Gastroesophageal sphincter (tissue), 4 donors: ENCODE measurements at regions not wholly inside any gene's neighbourhood (a gene's known extent, or its start where the extent isn't known, plus 50 kb on each side); places are given as distances from the start of the nearest gene placed in this dataset.

ENCODE experiments used
- ATAC-seq: fragments of 150-250 bp; one replicate; pipeline ENCODE4 v1.9.1; 2016; ENCODE audit warnings: mild to moderate bottlenecking, moderate library complexity
- H3K27ac ChIP-seq, 4 donors: fragments of 200-600 bp; sonication (generic) in 3 of 4; 1 replicate in 3 of 4; 2 replicates in 1 of 4; pipeline ENCODE4 v1.5.1; 2016 to 2019
- H3K27me3 ChIP-seq: fragments of 200-600 bp; sonication (generic); one replicate; pipeline ENCODE4 v1.5.1; 2019
- H3K36me3 ChIP-seq, 2 donors: fragments of 200-600 bp; sonication (generic); one replicate each; pipeline ENCODE4 v1.5.1; 2019; ENCODE audit warnings: control low read depth in 1 of 2
- H3K4me1 ChIP-seq, 3 donors: fragments of 200-600 bp; sonication (generic); 1 replicate in 2 of 3; 2 replicates in 1 of 3; pipeline ENCODE4 v1.5.1; 2016 to 2019; ENCODE audit warnings: control low read depth in 2 of 3
- H3K4me3 ChIP-seq, 2 donors: fragments of 200-600 bp; sonication (generic); one replicate each; pipeline ENCODE4 v1.5.1; 2019; ENCODE audit warnings: mild to moderate bottlenecking in 1 of 2, moderate library complexity in 1 of 2
- H3K9me3 ChIP-seq, 3 donors: fragments of 200-600 bp; sonication (generic); one replicate each; pipeline ENCODE4 v1.5.1; 2017 to 2019; ENCODE audit warnings: control low read depth in 2 of 3
- EP300 ChIP-seq: sonication (generic); formaldehyde crosslinking; IDR thresholded peaks from one replicate; pipeline ENCODE4 v1.6.1; 2017; ENCODE audit warnings: antibody characterized with exemption, mild to moderate bottlenecking
- POLR2A ChIP-seq, 2 donors: fragments of 450-650 bp; IDR thresholded peaks; one replicate each; pipeline ENCODE4 v1.6.1; 2017; ENCODE audit warnings: antibody characterized with exemption in 2 of 2, mild to moderate bottlenecking in 2 of 2, moderate library complexity in 1 of 2
- POLR2AphosphoS5 ChIP-seq: sonication (generic); formaldehyde crosslinking; IDR thresholded peaks from one replicate; pipeline ENCODE4 v1.6.1; 2017; ENCODE audit warnings: antibody characterized with exemption
- WGBS, 2 donors: methylation state at CpG; one replicate each; pipeline ENCODE4 v1.1.5; 2018; ENCODE audit warnings: low coverage in 1 of 2; 5-methylcytosine and 5-hydroxymethylcytosine counted together
- TF ChIP-seq, protein P1 (sequence below), 4 experiments: fragments of 200-600 bp in 2 of 4; fragments of 450-650 bp in 2 of 4; sonication (generic) in 1 of 4; IDR thresholded peaks; one replicate each; pipeline ENCODE4 v1.5.1; 2017 to 2019; ENCODE audit warnings: antibody characterized with exemption in 4 of 4, mild to moderate bottlenecking in 2 of 4, moderate library complexity in 2 of 4

DNA sequence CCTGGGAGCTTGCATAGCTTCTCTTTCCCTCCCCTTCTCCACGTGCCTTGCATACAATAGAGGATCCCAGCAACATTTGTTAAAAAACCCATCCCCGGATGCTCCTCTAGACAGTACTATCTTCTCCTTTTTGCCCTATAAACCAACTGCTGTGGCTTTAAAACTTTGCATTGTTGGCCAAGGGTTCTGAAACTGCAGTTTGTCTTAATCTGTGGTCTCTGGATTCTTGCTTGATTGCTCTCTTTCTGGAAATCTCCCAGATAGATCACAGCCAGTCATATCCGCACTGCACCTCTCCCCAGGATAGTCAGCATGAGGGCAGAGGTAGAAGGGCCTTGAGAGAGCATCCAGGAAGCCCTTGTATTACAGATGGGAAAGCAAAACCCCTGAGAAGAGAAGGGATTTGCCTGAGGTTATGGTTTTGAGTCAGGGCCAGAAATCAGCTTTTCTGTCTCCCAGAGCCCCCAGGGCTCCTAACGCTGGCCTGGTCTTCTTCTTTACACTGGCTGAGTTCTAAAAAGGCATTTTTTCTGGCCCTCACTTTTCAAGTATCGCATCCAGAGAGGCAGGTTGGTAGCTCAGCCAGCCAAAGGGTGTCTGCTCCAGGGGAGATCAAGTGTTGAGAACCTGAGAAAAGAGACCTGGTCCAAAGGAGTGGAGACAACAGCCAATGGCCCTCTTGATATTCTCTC is 70.6 kb downstream of the ADM start:
- no peak for TF ChIP-seq POLR2AphosphoS5
- TF ChIP-seq, protein P1, sequence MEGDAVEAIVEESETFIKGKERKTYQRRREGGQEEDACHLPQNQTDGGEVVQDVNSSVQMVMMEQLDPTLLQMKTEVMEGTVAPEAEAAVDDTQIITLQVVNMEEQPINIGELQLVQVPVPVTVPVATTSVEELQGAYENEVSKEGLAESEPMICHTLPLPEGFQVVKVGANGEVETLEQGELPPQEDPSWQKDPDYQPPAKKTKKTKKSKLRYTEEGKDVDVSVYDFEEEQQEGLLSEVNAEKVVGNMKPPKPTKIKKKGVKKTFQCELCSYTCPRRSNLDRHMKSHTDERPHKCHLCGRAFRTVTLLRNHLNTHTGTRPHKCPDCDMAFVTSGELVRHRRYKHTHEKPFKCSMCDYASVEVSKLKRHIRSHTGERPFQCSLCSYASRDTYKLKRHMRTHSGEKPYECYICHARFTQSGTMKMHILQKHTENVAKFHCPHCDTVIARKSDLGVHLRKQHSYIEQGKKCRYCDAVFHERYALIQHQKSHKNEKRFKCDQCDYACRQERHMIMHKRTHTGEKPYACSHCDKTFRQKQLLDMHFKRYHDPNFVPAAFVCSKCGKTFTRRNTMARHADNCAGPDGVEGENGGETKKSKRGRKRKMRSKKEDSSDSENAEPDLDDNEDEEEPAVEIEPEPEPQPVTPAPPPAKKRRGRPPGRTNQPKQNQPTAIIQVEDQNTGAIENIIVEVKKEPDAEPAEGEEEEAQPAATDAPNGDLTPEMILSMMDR (IDR thresholded peaks at IDR 0.05) = no peak
- no peak for TF ChIP-seq EP300
- no peak for TF ChIP-seq POLR2A (IDR thresholded peaks at IDR 0.05)
- Histone ChIP-seq H3K36me3 (no peaks in the 10 kb centered on the region), H3K4me1 (peaks cover 0 to 55% (median 14%) of the 10 kb centered on the region in 3 donors), H3K27ac (peak overlapping the region in 1 of 4 donors; percentile 9), H3K27me3 (no peaks in the 10 kb centered on the region), H3K4me3 (no peak overlapping the region), H3K9me3 (no peaks in the 10 kb centered on the region)
- ATAC-seq = no peak
- WGBS, 2 donors = 50 to 53% methylated on average over 1 to 3 of the region's 5 CpGs

DNA sequence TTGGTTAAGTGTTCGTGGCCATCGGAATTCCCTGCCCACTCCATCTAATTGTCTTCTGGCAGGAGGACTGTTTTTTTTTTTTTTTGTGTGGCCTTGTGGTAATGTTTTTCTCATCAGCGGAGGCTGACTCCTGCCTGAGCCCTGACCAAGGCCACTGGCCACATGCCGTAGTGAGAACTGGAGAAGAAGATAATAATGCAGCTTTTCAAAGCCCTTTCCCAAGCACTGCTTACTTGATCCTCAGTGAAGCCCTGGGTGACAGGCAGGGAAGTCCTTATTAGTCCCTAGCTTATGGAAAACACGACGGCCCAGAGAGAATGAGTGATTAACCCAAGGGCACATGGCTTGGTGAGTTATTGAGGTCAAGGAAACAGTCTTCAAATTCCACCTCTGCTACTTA is 71.2 kb downstream of the ADM start:
- H3K36me3 ChIP-seq = no peaks in the 10 kb centered on the region
- no peaks in the 10 kb centered on the region for H3K27me3 ChIP-seq
- no peaks in the 10 kb centered on the region for H3K9me3 ChIP-seq
- ATAC-seq = no peak
- 72 to 100% methylated on average over 1 to 6 of the region's 6 CpGs for WGBS, 2 donors
- TF ChIP-seq POLR2AphosphoS5 (no peak), EP300 (no peak), POLR2A (IDR thresholded peaks at IDR 0.05) (no peak)
- no peak overlapping the region for H3K4me3 ChIP-seq
- H3K27ac ChIP-seq = peak overlapping the region in 2 of 4 donors; percentile 1 to 4
- peaks cover 0 to 55% (median 14%) of the 10 kb centered on the region in 3 donors for H3K4me1 ChIP-seq

DNA sequence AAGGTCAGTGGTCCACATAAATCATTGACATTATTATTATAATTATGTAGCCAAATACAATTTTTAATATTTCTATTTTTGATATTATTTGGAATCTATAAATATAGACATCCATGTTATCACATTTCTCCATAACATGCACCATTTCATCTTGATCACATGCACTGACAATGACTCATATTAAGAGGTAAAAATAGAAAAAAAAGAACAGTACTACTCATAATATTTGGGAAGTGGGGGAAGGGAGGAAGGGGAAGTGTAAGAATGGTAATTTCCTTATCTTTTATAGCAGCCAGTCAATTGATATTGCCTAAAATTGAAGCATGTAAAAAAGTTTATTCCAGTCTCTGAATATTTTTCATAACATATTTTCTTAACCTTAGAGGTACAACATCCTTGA is 72.3 kb downstream of the ADM start:
- Histone ChIP-seq H3K27me3 (no peaks in the 10 kb centered on the region), H3K9me3 (no peaks in the 10 kb centered on the region), H3K4me3 (no peak overlapping the region), H3K27ac (no peak overlapping the region), H3K36me3 (no peaks in the 10 kb centered on the region), H3K4me1 (peaks cover 0 to 55% (median 14%) of the 10 kb centered on the region in 3 donors)
- TF ChIP-seq, protein P1 (IDR thresholded peaks at IDR 0.05) = no peak
- no peak for TF ChIP-seq EP300
- TF ChIP-seq POLR2AphosphoS5 = no peak
- ATAC-seq = no peak

GRCh38 chr11:10378362-10378761 is 73.5 kb downstream of the ADM start:
- 89% methylated on average over 4 of the region's 4 CpGs; no CpG with 5 or more reads in 1 of the 2 donors for WGBS, 2 donors
- ATAC-seq = no peak
- H3K36me3 ChIP-seq = no peaks in the 10 kb centered on the region

GRCh38 chr11:10379022-10379421 is 74.1 kb downstream of the ADM start:
- Histone ChIP-seq H3K27ac (peak overlapping the region in 3 of 4 donors; percentile 48 to 58 (median 52)), H3K9me3 (no peaks in the 10 kb centered on the region), H3K4me3 (no peak overlapping the region), H3K4me1 (peaks cover 0 to 47% (median 14%) of the 10 kb centered on the region in 3 donors), H3K36me3 (no peaks in the 10 kb centered on the region), H3K27me3 (no peaks in the 10 kb centered on the region)
- TF ChIP-seq POLR2A (IDR thresholded peaks at IDR 0.05) (no peak), EP300 (no peak), POLR2AphosphoS5 (no peak)
- TF ChIP-seq, protein P1 (IDR thresholded peaks at IDR 0.05) = no peak
- 17 to 33% methylated on average over 1 of the region's 1 CpG for WGBS, 2 donors
- no peak for ATAC-seq

More at GRCh38 chr11:10378362-10378761, 73.5 kb downstream of the ADM start:
- H3K4me3 ChIP-seq = no peak overlapping the region
- H3K27me3 ChIP-seq = no peaks in the 10 kb centered on the region
- H3K27ac ChIP-seq = peak overlapping the region in 3 of 4 donors; percentile 10 to 58 (median 52)
- peaks cover 0 to 53% (median 14%) of the 10 kb centered on the region in 3 donors for H3K4me1 ChIP-seq
- TF ChIP-seq POLR2AphosphoS5 = no peak
- no peak for TF ChIP-seq POLR2A (IDR thresholded peaks at IDR 0.05)
- no peak for TF ChIP-seq EP300
- TF ChIP-seq, protein P1 (IDR thresholded peaks at IDR 0.05) = no peak
- H3K9me3 ChIP-seq = no peaks in the 10 kb centered on the region
